GM23338 (cell line): ENCODE measurements at regions not wholly inside any gene's neighbourhood (a gene's known extent, or its start where the extent isn't known, plus 50 kb on each side); places are given as distances from the start of the nearest gene placed in this dataset.
A peak's percentile ranks its signal among the peaks of the same experiment; 100 is the strongest.

Experiments
- ATAC-seq: fragments of 200-7000 bp; cut with Tn5 transposase; 3 replicates; pipeline ENCODE4 v1.9.1; 2020
- DNase-seq: peaks from one replicate; pipeline ENCODE4 v3.0.0-alpha.2; 2015; ENCODE audit warnings: low spot score
- H2AFZ ChIP-seq: fragments of 200-600 bp; sonication (generic); 2 replicates; pipeline ENCODE4 v1.8.0; 2016; ENCODE audit warnings: antibody characterized with exemption, mild to moderate bottlenecking, moderate library complexity
- H3F3A ChIP-seq: fragments of 200-600 bp; sonication (generic); replicated peaks from 2 replicates; pipeline ENCODE4 v1.8.0; 2017; ENCODE audit warnings: antibody characterized with exemption, mixed run types, low read depth
- H3K27ac ChIP-seq: fragments of 200-600 bp; sonication (generic); 2 replicates; pipeline ENCODE4 v1.6.1; 2016; ENCODE audit warnings: low read depth
- H3K27me3 ChIP-seq: fragments of 200-600 bp; sonication (generic); 2 replicates; pipeline ENCODE4 v1.8.0; 2016; ENCODE audit warnings: mild to moderate bottlenecking, mixed run types, moderate library complexity; ENCODE audit not compliant: insufficient read depth
- H3K36me3 ChIP-seq: fragments of 200-600 bp; sonication (generic); 2 replicates; pipeline ENCODE4 v1.8.0; 2016; ENCODE audit warnings: mild to moderate bottlenecking; ENCODE audit not compliant: insufficient read depth
- H3K4me1 ChIP-seq: fragments of 200-600 bp; sonication (generic); 2 replicates; pipeline ENCODE4 v1.8.0; 2016; ENCODE audit warnings: mild to moderate bottlenecking, moderate library complexity; ENCODE audit not compliant: insufficient read depth
- H3K4me2 ChIP-seq: fragments of 200-600 bp; sonication (generic); 2 replicates; pipeline ENCODE4 v1.7.1; 2017; ENCODE audit warnings: mixed run types
- H3K4me3 ChIP-seq: fragments of 200-600 bp; sonication (generic); 2 replicates; pipeline ENCODE4 v1.6.1; 2016; ENCODE audit warnings: mixed run types
- H3K79me2 ChIP-seq: fragments of 200-600 bp; sonication (generic); replicated peaks from 2 replicates; pipeline ENCODE4 v1.8.0; 2017; ENCODE audit warnings: mild to moderate bottlenecking; ENCODE audit not compliant: insufficient read depth
- H3K9me2 ChIP-seq: fragments of 200-600 bp; sonication (generic); 2 replicates; pipeline ENCODE4 v1.8.0; 2017; ENCODE audit not compliant: insufficient read depth
- H4K20me1 ChIP-seq: fragments of 200-600 bp; sonication (generic); replicated peaks from 2 replicates; pipeline ENCODE4 v1.8.0; 2017; ENCODE audit warnings: mild to moderate bottlenecking; ENCODE audit not compliant: insufficient read depth
- H3K27ac Mint-ChIP-seq: 2 replicates; pipeline ENCODE4 v1.8.0; 2020; ENCODE audit warnings: inconsistent platforms, mild to moderate bottlenecking, moderate library complexity, mixed read lengths
- H3K27me3 Mint-ChIP-seq: 3 replicates; pipeline ENCODE4 v1.8.0; 2022; ENCODE audit warnings: low read depth, mild to moderate bottlenecking, moderate library complexity, mixed read lengths, inconsistent platforms; ENCODE audit not compliant: insufficient read depth, poor library complexity
- H3K36me3 Mint-ChIP-seq: 3 replicates; pipeline ENCODE4 v1.8.0; 2021; ENCODE audit warnings: low read depth, mild to moderate bottlenecking, inconsistent platforms, moderate library complexity, mixed read lengths
- H3K4me1 Mint-ChIP-seq: 3 replicates; pipeline ENCODE4 v1.8.0; 2020; ENCODE audit warnings: mild to moderate bottlenecking, inconsistent platforms, mixed read lengths
- H3K4me3 Mint-ChIP-seq: 3 replicates; pipeline ENCODE4 v1.8.0; 2021; ENCODE audit warnings: moderate library complexity, mild to moderate bottlenecking, inconsistent platforms, mixed read lengths
- H3K9me3 Mint-ChIP-seq: 3 replicates; pipeline ENCODE4 v1.8.0; 2020; ENCODE audit warnings: moderate library complexity, mild to moderate bottlenecking, inconsistent platforms, mixed read lengths
- CREB1 ChIP-seq: fragments of 250-450 bp; sonication (Bioruptor Pico); IDR thresholded peaks from 2 replicates; pipeline ENCODE4 v1.5.0; 2020; ENCODE audit warnings: low read depth, mild to moderate bottlenecking, moderate library complexity
- CTCF ChIP-seq, 2 experiments: fragments of 200-600 bp in 1 of 2; sonication (generic) in 1 of 2; conservative IDR thresholded peaks; 2 replicates each; pipeline versions ENCODE4 v1.5.1 to v1.6.1; 2016 to 2017; ENCODE audit warnings: antibody characterized with exemption in 2 of 2, low read depth in 2 of 2, mild to moderate bottlenecking in 2 of 2, moderate library complexity in 1 of 2
- EZH2 ChIP-seq: fragments of 200-600 bp; sonication (generic); IDR thresholded peaks from one replicate; pipeline ENCODE4 v1.8.0; 2017; ENCODE audit warnings: antibody characterized with exemption, mild to moderate bottlenecking, low read depth; ENCODE audit not compliant: unreplicated experiment
- NANOG ChIP-seq: IDR thresholded peaks from 2 replicates; pipeline ENCODE4 v1.6.1; 2016; ENCODE audit warnings: antibody characterized with exemption, borderline replicate concordance
- POLR2AphosphoS5 ChIP-seq: IDR thresholded peaks from 2 replicates; pipeline ENCODE4 v1.6.1; 2016; ENCODE audit warnings: antibody characterized with exemption, low read depth
- REST ChIP-seq: IDR thresholded peaks from one replicate; pipeline ENCODE4 v1.6.1; 2018; ENCODE audit warnings: antibody characterized with exemption; ENCODE audit not compliant: unreplicated experiment
- STAT1 ChIP-seq: IDR thresholded peaks from one replicate; pipeline ENCODE4 v1.6.1; 2016; ENCODE audit warnings: antibody characterized with exemption; ENCODE audit not compliant: unreplicated experiment
- ZNF331 ChIP-seq: fragments of 250-450 bp; sonication (Bioruptor Pico); IDR thresholded peaks from 2 replicates; pipeline ENCODE4 v1.5.0; 2020; ENCODE audit warnings: low read depth, mild to moderate bottlenecking, moderate library complexity

GRCh38 chr2:16362611-16363010, 303.0 kb downstream of the CYRIA start:
- H2AFZ ChIP-seq: no peak overlapping the region
- H3K4me3 Mint-ChIP-seq: no peak overlapping the region
- H3K79me2 ChIP-seq: no peaks in the 10 kb centered on the region
- H3K4me1 ChIP-seq: no peaks in the 10 kb centered on the region
- no peak for DNase-seq
- H3K4me1 Mint-ChIP-seq: no peaks in the 10 kb centered on the region; the same call in 2 of the 3 replicates
- H3K36me3 ChIP-seq: no peaks in the 10 kb centered on the region
- H3K4me3 ChIP-seq: no peak overlapping the region
- no peaks in the 10 kb centered on the region for H4K20me1 ChIP-seq
- no peaks in the 10 kb centered on the region for H3K9me2 ChIP-seq
- no peaks in the 10 kb centered on the region for H3F3A ChIP-seq
- H3K4me2 ChIP-seq: no peak overlapping the region
- TF ChIP-seq EZH2 (no peak), STAT1 (no peak), REST (no peak), POLR2AphosphoS5 (no peak), ZNF331 (CRISPR knock-in tag) (no peak)
- H3K27ac Mint-ChIP-seq: no peak overlapping the region
- no peak for ATAC-seq
- H3K36me3 Mint-ChIP-seq: no peaks in the 10 kb centered on the region
- H3K27me3 Mint-ChIP-seq: peaks cover 5% of the 10 kb centered on the region
- peaks cover 3% of the 10 kb centered on the region; the same call in 1 of the 3 replicates for H3K9me3 Mint-ChIP-seq
- no peaks in the 10 kb centered on the region for H3K27me3 ChIP-seq
- no peak overlapping the region for H3K27ac ChIP-seq

GRCh38 chr2:16361261-16361995, 304.2 kb downstream of the CYRIA start:
- no peak for ATAC-seq
- Histone ChIP-seq H3K4me3 (no peak overlapping the region), H3K4me2 (no peak overlapping the region), H3K27me3 (no peaks in the 10 kb centered on the region), H3K4me1 (no peaks in the 10 kb centered on the region), H3K36me3 (no peaks in the 10 kb centered on the region), H3F3A (no peaks in the 10 kb centered on the region), H4K20me1 (no peaks in the 10 kb centered on the region), H2AFZ (no peak overlapping the region), H3K9me2 (no peaks in the 10 kb centered on the region), H3K79me2 (no peaks in the 10 kb centered on the region), H3K27ac (no peak overlapping the region)
- Mint-ChIP-seq H3K36me3 (no peaks in the 10 kb centered on the region), H3K27me3 (peaks cover 5% of the 10 kb centered on the region), H3K4me1 (no peaks in the 10 kb centered on the region; the same call in 2 of the 3 replicates), H3K4me3 (no peak overlapping the region), H3K9me3 (peaks cover 3% of the 10 kb centered on the region; the same call in 1 of the 3 replicates), H3K27ac (no peak overlapping the region)
- TF ChIP-seq NANOG (no peak), CREB1 (CRISPR knock-in tag) (no peak), REST (no peak), CTCF (conservative IDR thresholded peaks at IDR 0.05; ENCODE audit: low read depth in 2 of 2) (peak; percentile 22 to 35; a peak in 3 of 4 replicates), STAT1 (no peak), ZNF331 (CRISPR knock-in tag) (no peak), EZH2 (no peak)
- no peak for DNase-seq
